HG03439 (cell line): ENCODE measurements at regions not wholly inside any gene's neighbourhood (a gene's known extent, or its start where the extent isn't known, plus 50 kb on each side); places are given as distances from the start of the nearest gene placed in this dataset.
"Not testable (repeated sequence)": the region's sequence is repeated elsewhere in the genome, so short reads cannot be mapped to it uniquely, and the experiment has no call there.

ENCODE experiments used
- ATAC-seq: cut with Tn5 transposase; IDR thresholded peaks from one replicate; pipeline ENCODE4 v1.9.1; 2021; ENCODE audit warnings: mild to moderate bottlenecking, moderate library complexity; ENCODE audit not compliant: unreplicated experiment

DNA sequence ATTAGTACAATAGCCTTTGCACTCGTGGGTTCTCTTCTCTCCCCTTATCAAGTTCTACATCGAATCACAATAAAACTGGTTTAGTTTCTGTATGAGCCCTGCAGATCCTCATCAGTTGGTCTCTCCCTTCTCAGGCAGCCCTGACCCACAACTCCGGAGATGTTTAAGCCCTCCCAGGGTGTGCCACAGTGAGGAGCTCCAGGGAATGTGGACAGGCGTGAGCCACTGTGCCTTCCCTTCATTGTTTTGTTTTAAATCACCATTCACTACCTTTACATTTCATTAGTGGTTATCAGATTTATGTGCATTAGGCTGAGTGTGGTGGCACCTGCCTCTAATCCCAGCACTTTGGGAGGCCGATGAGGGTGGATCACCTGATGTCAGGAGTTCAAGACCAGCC lies 133.2 kb downstream of the LARP7 start:
- ATAC-seq, result no peak

- no peak for ATAC-seq
These were observed 138.9 kb downstream of the LARP7 start for GRCh38 chr4:112775801-112776200.

- ATAC-seq, result no peak
These were observed 139.6 kb downstream of the LARP7 start for GRCh38 chr4:112776535-112776934.

GRCh38 chr4:112778520-112778919 lies 141.6 kb downstream of the LARP7 start:
- ATAC-seq, result no peak

DNA sequence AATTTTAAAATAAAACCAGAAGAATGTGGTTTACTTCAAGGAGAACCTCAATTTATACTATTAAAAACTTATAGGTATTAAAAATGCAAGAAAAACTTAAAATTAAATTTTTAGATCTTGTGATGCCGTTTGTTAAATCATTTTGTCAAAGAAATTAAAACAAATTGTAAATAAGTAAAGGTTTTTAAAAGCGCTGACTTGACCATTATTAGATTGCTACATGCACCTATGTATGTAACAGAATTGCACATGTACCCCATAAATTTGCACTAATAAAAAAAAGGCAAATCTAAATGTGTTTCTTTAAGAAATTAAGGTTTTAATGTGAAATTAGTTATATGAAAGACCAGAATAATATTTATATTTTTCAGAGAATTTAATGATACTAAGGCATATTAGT lies 156.1 kb downstream of the LARP7 start:
- ATAC-seq, result no peak

DNA sequence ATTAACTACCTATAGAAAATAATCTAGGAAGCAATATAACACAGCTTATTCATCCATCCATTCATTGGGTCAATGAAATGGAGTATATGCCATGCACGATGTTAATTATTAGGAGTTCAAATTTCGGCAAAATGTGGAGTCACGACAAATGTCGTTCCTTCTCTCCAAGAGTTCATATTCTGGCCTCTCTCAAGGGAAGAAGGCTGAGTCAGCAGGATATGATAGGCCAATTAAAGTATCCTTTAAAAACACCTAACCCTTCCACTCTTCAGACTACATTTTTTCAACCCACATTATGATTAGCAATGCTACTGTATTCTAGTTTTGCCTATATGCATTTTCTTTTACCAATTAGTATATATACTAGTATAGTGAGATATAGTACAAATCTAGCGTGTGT lies 163.1 kb downstream of the LARP7 start:
- no peak for ATAC-seq

GRCh38 chr4:112801341-112801740 lies 164.4 kb downstream of the LARP7 start:
- ATAC-seq, result no peak

- no peak for ATAC-seq
These were observed 165.8 kb downstream of the LARP7 start for GRCh38 chr4:112802780-112803179.

GRCh38 chr4:112807083-112807482 lies 170.1 kb downstream of the LARP7 start:
- ATAC-seq, result peak; percentile 71

GRCh38 chr4:112808001-112808400 lies 171.1 kb downstream of the LARP7 start:
- no peak for ATAC-seq

GRCh38 chr4:112813790-112814189 lies 176.8 kb downstream of the LARP7 start:
- no peak for ATAC-seq

DNA sequence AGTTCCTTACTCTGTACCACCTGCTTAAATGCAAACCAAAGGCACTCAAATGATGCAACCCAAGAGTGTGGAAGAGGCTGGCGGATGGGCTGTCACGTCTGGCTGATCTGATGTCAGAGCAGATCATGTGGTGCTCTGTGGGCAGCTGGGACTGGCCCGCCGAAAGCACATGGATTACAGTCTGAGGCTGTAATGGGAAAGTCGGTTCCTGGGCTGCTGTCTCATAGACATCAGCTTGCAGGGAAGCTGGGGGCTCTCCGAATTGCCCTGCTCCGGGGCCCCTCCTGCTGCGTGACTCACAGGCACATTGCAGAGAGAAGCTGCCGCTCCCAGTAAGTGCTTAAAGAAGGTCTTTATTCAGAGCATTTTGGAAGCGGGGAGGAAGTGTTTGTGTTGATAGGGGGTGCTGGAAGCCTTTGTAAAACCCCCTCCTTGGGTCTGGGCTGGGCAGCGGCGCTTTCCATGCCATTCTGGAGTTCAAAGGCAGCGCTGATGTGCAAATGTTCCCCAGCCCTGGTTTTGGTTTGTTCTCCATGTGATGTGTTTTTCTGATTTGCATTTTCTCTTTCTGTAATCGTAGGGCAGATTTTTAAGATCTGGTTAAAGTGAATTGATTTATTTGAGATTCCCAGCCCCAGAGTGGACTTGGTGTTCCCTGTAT lies 181.1 kb downstream of the LARP7 start:
- ATAC-seq, result peak; percentile 97

- peak; percentile 43 for ATAC-seq
These were observed 181.6 kb downstream of the LARP7 start for GRCh38 chr4:112818594-112818965.

DNA sequence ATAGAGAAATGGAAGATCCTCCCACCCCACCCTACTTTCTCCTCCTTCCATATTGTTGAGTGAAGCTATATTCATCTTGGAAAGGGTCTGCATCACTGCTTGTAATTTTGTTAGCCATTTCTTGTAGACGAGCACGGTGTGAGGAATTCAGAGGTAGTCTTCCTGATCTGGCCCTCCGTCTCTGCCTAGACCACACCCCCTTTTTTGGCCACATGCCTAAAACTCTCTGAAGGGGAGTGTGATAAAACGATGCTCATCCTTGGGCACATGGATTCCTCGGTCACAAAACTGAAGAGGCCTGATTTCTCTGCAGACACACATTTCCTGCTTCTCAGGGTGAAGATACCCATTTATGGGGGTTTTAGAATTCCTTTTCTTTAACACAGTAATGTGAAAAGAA lies 182.8 kb downstream of the LARP7 start:
- ATAC-seq, result no peak

GRCh38 chr4:112823156-112823555 lies 186.2 kb downstream of the LARP7 start:
- ATAC-seq, result no peak

GRCh38 chr4:112823606-112824005 lies 186.7 kb downstream of the LARP7 start:
- ATAC-seq, result no peak

DNA sequence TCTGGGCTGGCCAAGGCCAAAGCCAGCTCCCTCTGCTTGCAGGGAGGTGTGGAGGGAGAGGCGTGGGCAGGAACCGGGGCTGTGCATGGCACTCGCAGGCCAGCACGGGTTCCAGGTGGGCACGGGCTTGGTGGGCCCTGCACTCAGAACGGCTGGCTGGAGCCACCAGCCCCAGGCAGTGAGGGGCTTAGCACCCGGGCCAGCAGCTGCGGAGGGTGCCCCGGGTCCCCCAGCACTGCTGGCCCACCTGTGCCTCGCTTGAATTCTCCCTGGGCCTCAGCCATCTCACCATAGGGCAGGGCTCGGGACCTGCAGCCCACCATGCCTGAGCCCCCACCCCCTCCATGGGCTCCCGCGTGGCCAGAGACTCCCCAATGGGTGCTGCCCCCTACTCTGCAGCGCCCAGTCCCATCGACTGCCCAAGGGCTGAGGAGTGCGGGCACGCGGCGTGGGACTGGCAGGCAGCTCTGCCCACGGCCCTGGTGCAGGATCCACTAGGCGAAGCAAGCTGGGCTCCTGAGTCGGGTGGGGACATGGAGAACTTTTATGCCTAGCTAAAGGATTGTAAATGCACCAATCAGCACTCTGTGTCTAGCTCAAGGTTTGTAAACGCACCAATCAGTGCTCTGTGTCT lies 193.9 kb downstream of the LARP7 start:
- ATAC-seq, result no peak

DNA sequence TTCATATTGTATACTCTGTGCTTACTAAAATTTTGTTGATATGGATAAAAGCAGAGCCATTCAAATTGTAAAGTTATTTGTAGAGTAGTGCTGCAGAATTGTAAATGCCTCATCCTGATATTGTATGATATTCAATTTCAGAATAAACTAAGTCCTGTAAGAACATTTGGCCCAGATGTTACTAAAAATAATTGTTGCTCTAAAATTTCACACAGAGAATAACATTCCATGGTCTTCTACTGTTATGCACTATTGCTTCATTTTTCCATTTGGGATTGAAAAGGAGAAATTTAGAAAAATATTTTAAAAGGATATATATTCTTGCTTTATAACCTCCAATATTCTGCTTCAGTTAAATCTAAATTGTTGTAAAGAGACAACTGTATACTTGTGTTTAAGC lies 195.6 kb downstream of the LARP7 start:
- ATAC-seq, result no peak

DNA sequence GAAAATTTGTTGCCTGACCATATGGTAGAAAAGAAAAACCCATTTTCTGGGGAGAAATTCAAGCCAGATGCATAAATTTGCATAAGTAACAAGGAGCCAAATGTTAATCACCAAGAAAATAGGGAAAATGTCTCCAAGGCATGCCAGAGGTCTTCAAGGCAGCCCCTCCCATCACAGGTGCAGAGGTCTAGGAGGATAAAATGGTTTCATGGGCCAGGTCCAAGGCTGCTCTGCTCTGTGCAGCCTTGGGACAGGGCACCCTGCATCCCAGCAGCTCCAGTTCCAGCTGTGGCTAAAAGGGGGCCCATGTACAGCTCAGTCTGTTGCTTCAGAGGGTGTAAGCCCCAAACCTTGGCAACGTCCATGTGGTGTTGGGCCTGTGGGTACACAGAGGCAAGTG lies 200.0 kb downstream of the LARP7 start:
- no peak for ATAC-seq

DNA sequence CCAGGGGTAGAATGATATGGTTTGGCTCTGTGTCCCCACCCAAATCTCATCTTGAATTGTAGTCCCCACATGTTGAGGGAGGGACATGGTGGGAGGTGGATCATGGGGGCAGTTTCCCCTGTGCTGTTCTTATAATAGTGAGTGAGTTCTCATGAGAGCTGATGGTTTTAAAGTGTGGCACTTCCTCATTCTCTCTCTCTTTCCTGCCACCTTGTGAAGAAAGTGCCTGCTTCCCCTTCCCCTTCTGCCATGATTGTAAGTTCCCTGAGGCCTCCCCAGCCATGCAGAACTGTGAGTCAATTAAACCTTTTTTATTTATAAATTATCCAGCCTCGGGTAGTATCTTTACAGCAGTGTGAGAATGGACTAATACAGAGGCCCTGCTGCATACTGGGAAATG lies 201.1 kb downstream of the LARP7 start:
- ATAC-seq, result not testable (repeated sequence)

DNA sequence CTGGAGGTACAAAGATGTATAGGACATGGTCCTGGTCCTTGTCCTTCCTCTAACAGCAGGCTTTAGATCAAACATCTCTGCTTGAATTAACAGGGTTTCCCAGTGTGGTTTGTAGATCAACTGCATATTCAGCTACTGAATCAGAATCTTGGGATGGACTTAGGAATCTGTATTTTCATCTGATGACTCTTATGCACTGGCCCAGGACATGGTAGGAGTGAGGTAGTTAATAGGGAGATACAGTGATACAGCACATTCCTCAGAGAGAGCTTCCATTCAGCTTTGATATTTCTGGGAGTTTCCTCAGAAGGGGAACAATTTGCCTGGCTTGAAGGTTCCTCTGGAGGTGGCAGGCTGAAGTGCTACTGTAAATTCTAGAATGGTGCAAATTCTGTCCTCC lies 203.1 kb downstream of the LARP7 start:
- no peak for ATAC-seq

- ATAC-seq, result no peak
These were observed 203.7 kb downstream of the LARP7 start for GRCh38 chr4:112840619-112841018.

- no peak for ATAC-seq
These were observed 205.6 kb downstream of the LARP7 start for GRCh38 chr4:112842513-112842912.
